GM10266 (cell line): ENCODE measurements at regions not wholly inside any gene's neighbourhood (a gene's known extent, or its start where the extent isn't known, plus 50 kb on each side); places are given as distances from the start of the nearest gene placed in this dataset.

Experiments
- DNase-seq: peaks from one replicate; pipeline ENCODE4 v3.0.0; 2012; ENCODE audit errors: extremely low spot score
- CTCF ChIP-seq: IDR thresholded peaks from 2 replicates; pipeline ENCODE4 v1.5.1; 2012; ENCODE audit warnings: mild to moderate bottlenecking, low read depth; ENCODE audit not compliant: control insufficient read depth, insufficient read depth; ENCODE audit errors: missing control alignments

GRCh38 chr19:30154410-30154809 is 212.4 kb downstream of the URI1 start:
- no peak for DNase-seq
- no peak for TF ChIP-seq CTCF

- TF ChIP-seq CTCF, result no peak
- no peak for DNase-seq
Observed at GRCh38 chr19:30155381-30156200, 213.6 kb downstream of the URI1 start.

- no peak for TF ChIP-seq CTCF
- DNase-seq, result no peak
Observed at GRCh38 chr19:30156646-30157045, 214.6 kb downstream of the URI1 start.

- no peak for TF ChIP-seq CTCF
- DNase-seq, result no peak
Observed at GRCh38 chr19:30158067-30158892, 213.9 kb upstream of the ZNF536 start.

GRCh38 chr19:30158893-30159245 is 213.3 kb upstream of the ZNF536 start:
- TF ChIP-seq CTCF, result no peak
- no peak for DNase-seq

GRCh38 chr19:30159636-30160035 is 212.5 kb upstream of the ZNF536 start:
- TF ChIP-seq CTCF, result no peak
- DNase-seq, result no peak

- no peak for DNase-seq
- TF ChIP-seq CTCF, result no peak
Observed at GRCh38 chr19:30160426-30160825, 211.8 kb upstream of the ZNF536 start.
